ENCODE measurements at regions not wholly inside any gene's neighbourhood (a gene's known extent, or its start where the extent isn't known, plus 50 kb on each side); places are given as distances from the start of the nearest gene placed in this dataset.

DNA sequence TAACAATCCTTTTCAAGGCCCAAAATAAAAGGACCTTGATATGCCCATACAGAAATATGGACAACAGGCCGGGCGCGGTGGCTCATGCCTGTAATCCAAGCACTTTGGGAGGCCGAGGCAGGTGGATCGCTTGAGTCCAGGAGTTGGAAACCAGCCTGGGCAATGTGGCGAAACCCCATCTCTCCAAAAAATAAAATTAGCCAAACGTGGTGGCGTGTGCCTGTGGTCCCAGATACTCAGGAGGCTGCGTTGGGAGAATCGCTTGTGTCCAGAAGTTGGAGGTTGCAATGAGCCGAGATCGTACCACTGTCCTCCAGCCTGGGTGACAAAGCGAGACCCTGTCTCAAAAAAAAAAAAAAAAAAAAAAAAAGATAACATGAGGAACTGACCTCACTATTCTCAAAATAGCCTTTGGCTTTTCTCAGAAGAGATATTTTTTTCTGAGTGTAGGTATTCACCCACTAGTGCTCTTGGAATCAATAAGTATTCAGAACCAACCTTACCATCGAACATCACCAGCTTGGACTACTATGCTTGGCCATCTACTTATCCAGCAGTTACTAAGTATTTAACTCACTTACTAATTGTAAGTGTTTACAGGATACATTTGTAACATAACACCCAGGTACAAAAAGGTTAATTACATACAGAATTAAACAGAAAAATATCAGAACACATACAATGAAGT is 99.2 kb downstream of the OR2B2 start:
- Mint-ChIP-seq H3K36me3 (ENCODE audit: insufficient read depth in 1 of 3, low read depth in 3 of 3) (peaks cover 0 to 7% (median 2%) of the 10 kb centered on the region in 3 experiments; a peak in 3 of 7 replicates), H3K4me3 (peak overlapping the region; percentile 78 to 97), H3K27ac (peak overlapping the region; percentile 35 to 100 (median 99); a peak in 4 of 7 replicates), H3K4me1 (peaks cover 36 to 39% of the 10 kb centered on the region in 2 experiments), H3K9me3 (no peaks in the 10 kb centered on the region; a peak in 2 of 5 replicates), H3K27me3 (ENCODE audit: low read depth) (peaks cover 4% of the 10 kb centered on the region; the same call in 1 of the 2 replicates)
- H2BK15ac ChIP-seq (ENCODE audit: low read depth, low read length): no peak overlapping the region
- H3K23me2 ChIP-seq (ENCODE audit: insufficient read length, low read depth, low read length, poor library complexity, severe bottlenecking): peaks cover 15% of the 10 kb centered on the region
- no CpG with 5 or more reads among the region's 14 CpGs for WGBS (ENCODE audit: extremely low coverage, insufficient read length, low lambda C conversion rate)
- H2BK120ac ChIP-seq (ENCODE audit: low read depth, low read length, poor library complexity, severe bottlenecking): no peak overlapping the region
- no peaks in the 10 kb centered on the region for H3K79me2 ChIP-seq (ENCODE audit: insufficient read depth, low read length)
- no peak overlapping the region for H2BK20ac ChIP-seq (ENCODE audit: low read depth, low read length, poor library complexity, severe bottlenecking)
- no peak overlapping the region for H3K27ac ChIP-seq (ENCODE audit: insufficient read length, low read depth, low read length)
- H3K18ac ChIP-seq (ENCODE audit: insufficient read length, low read depth, low read length): no peak overlapping the region
- no peak for DNase-seq
- H3K56ac ChIP-seq (ENCODE audit: insufficient read length, low read depth, low read length): no peak overlapping the region
- no peak overlapping the region for H3K4ac ChIP-seq (ENCODE audit: low read depth, low read length)
- no peak overlapping the region for H3T11ph ChIP-seq (ENCODE audit: low read length)
- no peak overlapping the region for H3K4me2 ChIP-seq (ENCODE audit: insufficient read depth, insufficient read length, low read length)
- no peak overlapping the region for H4K5ac ChIP-seq (ENCODE audit: insufficient read length, low read depth, low read length)
- no peak overlapping the region for H4K91ac ChIP-seq (ENCODE audit: insufficient read length, low read depth, low read length)
- no peak overlapping the region for H2BK12ac ChIP-seq (ENCODE audit: insufficient read length, low read depth, low read length)
- H3K9ac ChIP-seq (ENCODE audit: extremely low read depth, insufficient read length, low read length): no peak overlapping the region
- TF ChIP-seq, protein P1, sequence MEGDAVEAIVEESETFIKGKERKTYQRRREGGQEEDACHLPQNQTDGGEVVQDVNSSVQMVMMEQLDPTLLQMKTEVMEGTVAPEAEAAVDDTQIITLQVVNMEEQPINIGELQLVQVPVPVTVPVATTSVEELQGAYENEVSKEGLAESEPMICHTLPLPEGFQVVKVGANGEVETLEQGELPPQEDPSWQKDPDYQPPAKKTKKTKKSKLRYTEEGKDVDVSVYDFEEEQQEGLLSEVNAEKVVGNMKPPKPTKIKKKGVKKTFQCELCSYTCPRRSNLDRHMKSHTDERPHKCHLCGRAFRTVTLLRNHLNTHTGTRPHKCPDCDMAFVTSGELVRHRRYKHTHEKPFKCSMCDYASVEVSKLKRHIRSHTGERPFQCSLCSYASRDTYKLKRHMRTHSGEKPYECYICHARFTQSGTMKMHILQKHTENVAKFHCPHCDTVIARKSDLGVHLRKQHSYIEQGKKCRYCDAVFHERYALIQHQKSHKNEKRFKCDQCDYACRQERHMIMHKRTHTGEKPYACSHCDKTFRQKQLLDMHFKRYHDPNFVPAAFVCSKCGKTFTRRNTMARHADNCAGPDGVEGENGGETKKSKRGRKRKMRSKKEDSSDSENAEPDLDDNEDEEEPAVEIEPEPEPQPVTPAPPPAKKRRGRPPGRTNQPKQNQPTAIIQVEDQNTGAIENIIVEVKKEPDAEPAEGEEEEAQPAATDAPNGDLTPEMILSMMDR (conservative IDR thresholded peaks at IDR 0.05): no peak
- no peaks in the 10 kb centered on the region for H3K27me3 ChIP-seq (ENCODE audit: insufficient read depth, low read length)
- H3K9me3 ChIP-seq (ENCODE audit: control insufficient read depth, low read depth, low read length): no peaks in the 10 kb centered on the region
- H3K4me1 ChIP-seq (ENCODE audit: insufficient read depth, low read length): no peaks in the 10 kb centered on the region; the same call in 1 of the 2 replicates
- no peak overlapping the region for H3K23ac ChIP-seq (ENCODE audit: insufficient read length, low read depth, low read length)
- no peak overlapping the region for H2BK5ac ChIP-seq (ENCODE audit: insufficient read length, low read length)
- H2AFZ ChIP-seq (ENCODE audit: low read length): no peak overlapping the region
- no peak overlapping the region for H3K14ac ChIP-seq (ENCODE audit: insufficient read depth, low read length)
- no peak overlapping the region for H4K8ac ChIP-seq (replicated peaks; ENCODE audit: insufficient read length, low read depth, low read length)
- H2AK5ac ChIP-seq (ENCODE audit: insufficient read length, low read length): no peak overlapping the region
- H4K20me1 ChIP-seq (ENCODE audit: control insufficient read depth, insufficient read depth, insufficient read length): no peaks in the 10 kb centered on the region
- no peaks in the 10 kb centered on the region for H3K79me1 ChIP-seq (ENCODE audit: insufficient read depth, low read depth, low read length, poor library complexity, severe bottlenecking)
